Epithelial cell of prostate (primary cell): ENCODE measurements at regions not wholly inside any gene's neighbourhood (a gene's known extent, or its start where the extent isn't known, plus 50 kb on each side); places are given as distances from the start of the nearest gene placed in this dataset.
"Not testable (repeated sequence)": the region's sequence is repeated elsewhere in the genome, so short reads cannot be mapped to it uniquely, and the experiment has no call there.

Experiments used
- DNase-seq: peaks from one replicate; pipeline ENCODE4 v3.0.0-alpha.2; 2011; ENCODE audit warnings: low read depth, low spot score
- H3K27ac ChIP-seq: fragments of 450-650 bp; 2 replicates; pipeline ENCODE4 v1.5.1; 2017; ENCODE audit warnings: mild to moderate bottlenecking

DNA sequence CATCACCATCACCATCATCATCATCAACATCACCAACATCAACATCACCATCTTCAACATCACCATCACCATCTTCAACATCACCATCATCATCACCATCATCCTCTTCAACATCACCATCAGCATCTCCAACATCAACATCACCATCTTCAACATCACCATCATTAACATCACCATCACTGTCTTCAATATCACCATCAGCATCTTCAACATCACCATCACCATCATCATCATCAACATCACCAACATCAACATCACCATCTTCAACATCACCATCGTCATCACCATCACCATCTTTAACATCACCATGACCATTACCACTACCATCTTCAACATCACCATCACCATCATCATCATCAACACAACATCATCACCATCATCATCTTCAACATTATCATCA is 267.2 kb downstream of the SP3 start:
- no peak for DNase-seq
- no peak overlapping the region for H3K27ac ChIP-seq

DNA sequence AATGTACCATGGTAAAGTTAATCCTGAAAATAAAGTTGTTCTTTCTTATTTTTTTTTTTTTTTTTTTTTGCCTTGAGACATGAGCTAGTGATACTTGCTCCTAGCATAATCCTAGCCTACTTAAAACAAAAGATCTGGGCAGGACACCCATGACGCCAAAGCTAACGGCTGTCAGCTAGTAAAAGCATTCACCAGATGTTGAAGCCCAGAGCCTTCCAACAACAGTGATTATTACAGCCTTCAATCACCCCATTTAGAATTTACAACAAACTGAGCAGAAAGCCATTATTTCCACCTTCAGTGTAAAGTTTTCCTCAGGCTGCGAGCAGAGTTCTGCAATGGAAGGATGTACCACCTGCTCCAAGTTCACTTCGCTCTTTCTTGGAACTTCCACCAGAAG is 259.5 kb downstream of the SP3 start:
- no peak overlapping the region for H3K27ac ChIP-seq
- DNase-seq: no peak

DNA sequence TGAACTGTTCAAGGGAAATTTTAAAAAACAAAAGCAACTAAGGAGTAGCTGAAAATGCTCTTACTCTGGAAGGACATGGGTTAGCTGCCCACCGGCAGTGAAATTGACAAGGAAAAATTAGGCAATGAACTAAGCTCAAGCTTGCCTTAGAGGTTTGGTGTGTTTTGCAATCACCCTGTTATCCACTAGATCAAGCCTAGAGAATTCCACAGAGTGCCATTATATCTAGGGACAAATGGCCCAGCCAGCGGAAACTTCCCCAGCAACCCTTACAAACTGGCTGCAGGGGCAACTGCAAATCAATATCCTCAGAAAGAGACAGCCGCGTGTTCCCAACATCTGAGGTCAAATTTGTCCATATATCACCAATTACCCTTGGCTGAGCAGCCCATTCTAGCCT is 258.2 kb downstream of the SP3 start:
- no peak for DNase-seq
- no peak overlapping the region for H3K27ac ChIP-seq

DNA sequence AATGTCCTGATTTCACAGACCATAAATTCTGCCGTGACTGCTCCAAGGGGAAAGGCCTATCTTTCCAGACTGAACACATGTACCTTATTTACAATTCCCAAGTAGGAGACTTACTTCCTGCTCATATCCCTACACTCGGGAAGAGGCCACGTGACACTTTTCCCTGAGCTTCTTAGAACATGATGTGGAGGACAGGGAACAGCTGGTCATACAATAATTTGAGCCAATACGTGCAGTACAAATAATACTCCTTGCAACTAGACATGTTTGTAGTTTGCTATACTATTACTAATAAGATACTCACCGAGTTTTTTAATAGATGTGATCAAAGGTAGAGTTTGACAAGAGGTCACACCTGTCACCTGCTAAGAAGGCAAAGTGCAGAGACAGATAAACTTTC is 256.4 kb downstream of the SP3 start:
- no peak overlapping the region for H3K27ac ChIP-seq
- no peak for DNase-seq

DNA sequence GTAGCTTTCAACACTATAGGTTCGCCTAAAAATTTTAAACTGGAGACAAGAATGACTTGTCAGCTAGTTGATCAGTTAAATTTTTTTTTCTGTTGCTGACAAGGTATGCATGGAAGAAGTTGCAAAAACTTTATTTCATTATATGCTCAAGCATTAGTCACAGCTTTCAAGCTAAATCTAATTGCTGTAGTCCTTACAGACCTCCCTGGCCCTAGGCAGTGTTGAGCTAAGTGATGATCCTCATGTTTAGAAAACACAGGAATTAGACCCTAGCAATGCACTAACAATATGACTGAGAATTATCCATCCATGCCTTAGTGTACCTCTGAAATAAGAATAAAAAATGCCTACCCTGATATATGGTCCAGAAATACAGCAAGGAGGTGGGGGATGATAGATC is 253.4 kb downstream of the SP3 start:
- H3K27ac ChIP-seq: no peak overlapping the region
- DNase-seq: no peak

DNA sequence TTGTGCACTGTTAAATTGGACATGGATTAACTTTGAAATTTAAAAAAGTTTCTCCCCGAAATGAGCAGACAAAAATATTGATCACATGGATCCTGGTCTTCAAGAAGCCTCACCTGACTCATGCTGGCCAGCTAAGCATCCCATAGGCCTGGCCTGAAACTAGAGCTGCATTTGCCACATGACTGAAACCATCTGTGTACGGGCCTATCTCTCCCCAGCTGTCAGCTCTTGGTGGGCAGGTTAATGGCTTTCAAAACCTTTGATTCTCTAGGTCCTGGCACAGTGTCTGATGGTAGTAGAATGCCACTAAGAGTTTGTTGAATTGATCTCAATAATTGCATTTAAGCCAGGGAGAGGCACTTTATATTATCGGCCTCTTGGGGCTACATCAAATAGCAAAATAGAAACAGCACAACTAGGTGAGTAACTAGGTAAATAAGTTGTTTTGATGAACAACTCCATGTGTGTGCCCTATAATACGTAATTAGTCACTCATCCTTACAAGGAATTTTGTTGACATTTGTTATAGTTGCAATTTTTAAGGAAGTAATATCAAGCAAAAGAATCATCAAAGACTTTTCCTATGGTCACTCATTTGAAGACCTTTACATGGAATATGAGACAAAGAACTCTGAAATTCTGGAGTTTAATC is 251.1 kb downstream of the SP3 start:
- H3K27ac ChIP-seq: no peak overlapping the region
- DNase-seq: no peak

DNA sequence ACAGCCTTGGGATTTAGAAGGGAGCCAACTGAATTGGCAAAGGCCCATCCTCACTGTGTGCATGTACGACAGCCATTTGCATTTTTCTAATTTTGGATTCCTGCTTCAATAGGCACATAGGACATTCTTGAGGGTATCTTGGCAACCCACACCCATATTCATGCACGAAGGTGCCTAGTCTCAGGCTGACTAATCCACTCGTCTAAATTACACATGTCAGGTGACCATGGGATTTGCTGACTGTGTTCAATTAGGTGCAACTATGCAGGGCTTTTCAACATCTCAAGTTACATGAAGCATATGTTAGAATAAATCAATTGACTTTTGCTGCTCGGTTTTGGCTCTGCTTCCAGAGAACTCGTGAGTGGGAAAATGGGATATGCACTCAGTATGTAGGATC is 249.7 kb downstream of the SP3 start:
- H3K27ac ChIP-seq: no peak overlapping the region

DNA sequence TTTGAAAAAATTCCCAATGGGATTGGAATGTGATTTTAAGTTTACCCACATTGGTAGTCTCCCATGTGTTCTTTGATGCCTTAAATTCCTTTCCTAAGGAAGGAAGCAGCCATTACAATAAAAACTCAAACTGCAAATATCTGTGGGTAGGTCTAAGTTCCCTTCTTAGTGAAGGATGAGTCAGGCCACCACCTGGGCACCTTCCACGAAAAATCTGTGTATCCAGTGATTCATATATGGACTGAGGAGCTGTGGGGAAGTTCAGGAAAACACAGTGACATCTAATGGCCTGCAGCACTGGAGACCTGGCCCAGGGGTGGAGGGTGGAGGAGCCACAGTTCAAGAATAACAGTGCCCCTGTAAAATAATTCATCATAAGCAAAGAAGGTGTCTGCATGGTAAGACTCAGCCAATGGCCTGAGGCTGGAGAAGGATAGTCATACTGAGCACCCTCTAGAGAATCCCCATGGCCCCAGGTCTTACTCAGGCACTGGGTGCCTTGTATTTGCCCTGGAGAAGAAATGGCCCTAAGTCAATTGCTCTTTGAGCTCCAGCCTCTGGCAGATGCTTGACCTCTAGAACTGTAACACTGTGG is 248.6 kb downstream of the SP3 start:
- H3K27ac ChIP-seq: peak overlapping the region; percentile 24
- peak; percentile 41 for DNase-seq

More for the DNA sequence above, 249.7 kb downstream of the SP3 start:
- peak; percentile 29 for DNase-seq

DNA sequence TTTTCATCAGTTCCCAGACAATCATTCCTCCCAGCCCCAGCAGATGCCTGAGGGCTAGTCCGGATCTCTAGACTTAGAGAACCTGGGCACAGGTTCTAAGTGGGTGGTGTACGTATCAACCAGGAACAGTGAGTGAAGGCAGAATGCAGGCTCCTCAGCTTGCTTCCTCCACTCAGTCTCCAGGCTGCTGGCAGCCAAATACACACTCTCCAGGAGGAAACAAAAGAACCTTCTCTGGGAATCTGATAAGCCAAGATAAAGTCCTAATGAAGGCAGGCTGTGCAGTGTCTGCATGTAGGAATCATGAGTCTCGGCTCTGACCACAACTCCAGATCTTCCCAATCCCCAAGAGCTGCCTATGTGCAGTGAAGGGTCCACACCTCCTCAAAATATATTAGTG is 245.7 kb downstream of the SP3 start:
- no peak for DNase-seq
- no peak overlapping the region for H3K27ac ChIP-seq

DNA sequence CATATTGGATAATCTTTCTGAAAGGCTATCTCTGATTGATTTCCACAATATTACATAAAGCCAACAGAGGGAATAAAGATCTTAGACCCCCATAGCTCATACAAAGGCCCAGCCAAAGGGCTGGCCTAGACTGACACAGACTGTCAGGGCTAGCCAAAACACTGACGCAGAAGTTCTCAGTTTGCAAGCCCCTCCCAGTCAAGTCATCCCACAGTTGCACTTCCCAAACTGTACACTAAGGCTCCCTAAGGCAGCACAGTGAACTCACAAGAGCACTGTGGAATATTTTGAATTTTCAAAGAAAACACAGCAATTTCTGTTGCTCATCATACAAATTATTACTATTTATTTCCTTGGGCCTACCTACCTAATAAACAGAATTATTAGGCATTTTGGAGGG is 244.9 kb downstream of the SP3 start:
- no peak for DNase-seq

DNA sequence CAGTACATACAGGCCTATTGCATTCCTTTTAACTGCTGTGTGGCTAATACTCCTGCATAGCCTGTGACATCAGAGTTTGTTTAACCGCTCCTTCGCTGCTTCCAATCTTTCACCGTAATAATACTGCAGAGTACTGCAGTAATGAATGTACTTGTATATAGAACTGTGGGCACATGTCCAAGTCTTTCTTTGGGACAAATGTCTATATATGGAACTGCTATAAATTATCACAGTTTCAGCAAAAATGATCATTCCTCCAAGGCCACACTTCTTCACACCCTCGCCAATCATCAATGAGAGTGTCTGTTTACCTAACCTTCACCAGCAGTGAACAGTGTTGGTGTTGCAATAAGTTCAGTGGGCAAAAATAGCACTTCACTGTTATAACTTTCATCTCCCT is 230.4 kb downstream of the SP3 start:
- no peak for DNase-seq
- H3K27ac ChIP-seq: no peak overlapping the region

More for the DNA sequence above, 244.9 kb downstream of the SP3 start:
- H3K27ac ChIP-seq: no peak overlapping the region

DNA sequence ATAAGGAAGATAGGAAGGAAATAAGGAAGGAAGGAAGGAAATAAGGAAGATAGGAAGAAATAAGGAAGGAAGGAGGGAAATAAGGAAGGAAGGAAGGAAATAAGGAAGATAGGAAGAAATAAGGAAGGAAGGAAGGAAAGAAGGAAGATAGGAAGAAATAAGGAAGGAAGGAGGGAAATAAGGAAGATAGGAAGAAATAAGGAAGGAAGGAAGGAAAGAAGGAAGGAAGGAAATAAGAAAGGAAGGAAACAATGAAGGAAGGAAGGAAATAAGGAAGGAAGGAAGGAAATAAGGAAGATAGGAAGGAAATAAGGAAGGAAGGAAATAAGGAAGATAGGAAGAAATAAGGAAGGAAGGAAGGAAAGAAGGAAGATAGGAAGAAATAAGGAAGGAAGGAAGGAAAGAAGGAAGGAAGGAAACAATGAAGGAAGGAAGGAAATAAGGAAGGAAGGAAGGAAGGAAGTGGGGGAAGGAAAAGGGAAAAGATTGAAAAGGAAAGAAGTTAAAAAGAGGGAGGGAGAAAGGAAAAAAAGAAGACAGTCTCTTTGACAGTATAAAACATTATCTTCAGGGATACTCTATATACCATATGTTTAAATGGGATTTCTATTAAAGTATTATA is 227.1 kb downstream of the SP3 start:
- DNase-seq, H3K27ac ChIP-seq: not testable (repeated sequence)

DNA sequence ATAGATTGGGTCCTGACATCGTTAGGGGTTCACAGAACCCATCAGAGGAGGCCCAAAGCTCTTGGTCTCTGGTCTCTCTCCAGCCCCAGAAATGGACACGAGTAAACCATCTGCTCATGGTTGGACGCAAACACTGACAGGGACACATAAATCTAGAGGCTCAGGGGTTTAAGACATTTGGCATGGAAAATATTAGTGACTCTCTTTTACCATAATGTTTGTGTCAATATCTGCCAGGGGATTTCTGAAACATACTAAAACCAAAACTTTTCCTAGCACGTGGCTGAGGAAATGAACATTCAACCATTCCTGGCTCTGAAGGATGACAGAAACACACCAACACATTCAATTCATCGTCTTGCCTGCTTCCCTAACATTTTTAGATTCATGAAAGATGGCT is 226.2 kb downstream of the SP3 start:
- DNase-seq: no peak
- H3K27ac ChIP-seq: no peak overlapping the region

DNA sequence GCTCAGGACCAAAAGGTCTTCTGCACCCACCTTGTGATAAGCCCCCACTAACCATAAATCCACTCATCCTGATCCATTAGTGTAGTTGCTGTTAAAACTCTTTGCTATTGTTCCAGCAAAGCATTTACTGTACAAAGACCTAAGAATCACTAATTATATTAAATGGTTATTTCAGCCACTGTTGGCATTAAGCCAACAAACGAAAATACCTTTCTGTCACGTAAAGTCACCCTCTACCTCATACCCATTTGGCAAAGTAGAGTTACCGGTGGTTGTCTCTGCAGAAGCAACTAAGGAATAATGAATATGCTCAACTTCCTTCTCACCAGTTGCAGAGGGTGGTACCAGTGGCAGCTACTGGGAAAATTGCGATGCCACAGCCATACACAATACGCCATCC is 224.5 kb downstream of the SP3 start:
- no peak for DNase-seq
- no peak overlapping the region for H3K27ac ChIP-seq

DNA sequence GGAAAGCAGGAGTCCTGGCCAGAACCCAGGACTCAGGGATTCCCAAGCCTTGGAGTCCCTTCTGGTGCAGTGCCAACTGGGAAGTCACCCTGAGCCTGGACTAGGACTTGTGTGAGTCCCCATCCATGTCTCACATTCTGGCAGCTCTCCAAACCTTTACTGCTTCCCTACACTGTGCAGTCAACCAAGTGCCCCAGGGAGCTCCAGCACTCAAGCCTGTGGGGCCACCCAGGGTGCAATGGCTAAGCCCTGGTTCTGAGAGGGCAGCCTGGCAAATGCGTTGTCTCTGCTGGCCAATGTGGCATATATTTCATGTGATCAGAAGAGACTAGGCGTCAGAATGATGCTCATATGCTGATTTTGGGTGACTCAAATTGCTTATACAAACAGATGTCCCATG is 223.4 kb downstream of the SP3 start:
- DNase-seq: no peak

DNA sequence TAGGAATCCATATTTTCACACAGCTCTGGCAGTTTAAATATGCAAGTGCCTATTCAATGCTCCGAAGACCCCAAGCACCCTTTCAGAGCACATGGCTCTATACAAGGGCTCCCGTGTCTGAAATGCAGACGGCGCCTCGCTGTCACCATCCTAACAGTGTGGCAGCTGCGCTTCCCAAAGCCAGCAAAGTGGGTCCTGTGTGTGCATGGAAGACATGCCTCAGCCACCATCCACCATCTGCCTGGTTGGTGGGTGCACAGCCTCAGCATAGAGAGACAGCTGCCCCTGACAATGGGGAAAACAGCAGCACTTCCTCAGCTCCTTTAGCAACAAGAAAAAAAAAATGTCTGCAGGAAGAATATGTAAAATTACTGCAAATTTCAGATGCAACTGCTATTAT is 218.1 kb downstream of the SP3 start:
- no peak overlapping the region for H3K27ac ChIP-seq
- no peak for DNase-seq

More for the DNA sequence above, 223.4 kb downstream of the SP3 start:
- H3K27ac ChIP-seq: no peak overlapping the region

DNA sequence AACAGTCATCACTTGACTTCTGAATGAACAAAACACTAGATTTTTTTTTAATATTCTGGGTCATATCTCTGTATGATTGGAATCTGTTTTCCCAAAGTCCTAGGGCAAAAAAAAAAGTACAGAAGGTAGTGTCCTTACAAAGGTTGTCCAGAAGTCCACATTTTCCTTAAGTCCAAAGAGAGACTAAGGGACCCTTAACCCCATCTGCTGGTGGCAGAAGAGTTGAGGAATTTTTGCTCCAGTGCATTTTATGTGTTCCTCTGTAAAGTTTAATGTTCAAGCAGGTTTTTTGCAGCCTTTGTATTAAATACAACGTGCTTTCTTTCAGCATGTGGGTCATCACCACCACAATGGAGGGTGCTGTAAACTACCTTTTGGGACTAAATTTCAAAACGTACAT is 215.9 kb downstream of the SP3 start:
- H3K27ac ChIP-seq: no peak overlapping the region
- DNase-seq: no peak

DNA sequence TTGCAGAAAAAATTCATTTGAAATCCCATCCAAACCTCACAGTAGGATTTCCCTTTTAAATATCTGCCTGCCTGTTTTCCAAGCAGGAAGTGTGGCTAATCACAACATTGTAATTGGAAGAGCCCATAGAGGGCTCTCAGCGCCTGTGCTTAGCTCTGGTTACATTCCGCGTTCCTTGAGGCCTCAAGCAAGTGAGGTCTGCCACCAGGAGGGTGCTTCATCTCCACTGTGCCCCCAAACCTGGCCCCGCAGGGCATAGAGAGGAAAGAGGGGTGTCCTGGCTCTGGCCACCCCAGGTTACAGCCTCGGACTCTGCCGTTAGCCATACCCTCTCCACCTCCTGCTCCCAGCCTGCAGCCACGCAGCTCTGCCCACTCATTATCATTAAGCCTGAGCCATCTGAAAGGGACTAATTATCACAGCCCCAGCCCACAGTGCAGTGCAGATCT is 214.8 kb downstream of the SP3 start:
- no peak for DNase-seq
- no peak overlapping the region for H3K27ac ChIP-seq

DNA sequence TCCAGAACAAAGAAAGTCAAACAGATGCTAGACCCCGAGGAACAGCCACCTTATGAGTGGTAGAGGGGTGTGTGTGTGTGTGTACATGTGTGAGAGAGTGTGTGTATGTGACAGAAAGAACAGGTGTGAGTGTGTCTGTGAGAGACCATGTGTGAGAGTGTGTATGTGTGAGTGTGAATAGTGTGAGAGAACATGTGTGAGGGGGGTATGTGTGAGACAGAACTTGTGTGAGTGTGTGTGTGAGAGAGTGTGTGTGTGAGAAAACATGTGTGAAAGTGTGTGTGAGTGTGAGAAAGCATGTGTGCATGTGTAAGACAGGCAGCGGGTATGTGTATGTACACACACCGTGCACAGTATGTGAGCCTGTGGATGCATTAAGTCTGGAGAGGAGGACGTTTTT is 214.3 kb downstream of the SP3 start:
- DNase-seq: no peak
- no peak overlapping the region for H3K27ac ChIP-seq

DNA sequence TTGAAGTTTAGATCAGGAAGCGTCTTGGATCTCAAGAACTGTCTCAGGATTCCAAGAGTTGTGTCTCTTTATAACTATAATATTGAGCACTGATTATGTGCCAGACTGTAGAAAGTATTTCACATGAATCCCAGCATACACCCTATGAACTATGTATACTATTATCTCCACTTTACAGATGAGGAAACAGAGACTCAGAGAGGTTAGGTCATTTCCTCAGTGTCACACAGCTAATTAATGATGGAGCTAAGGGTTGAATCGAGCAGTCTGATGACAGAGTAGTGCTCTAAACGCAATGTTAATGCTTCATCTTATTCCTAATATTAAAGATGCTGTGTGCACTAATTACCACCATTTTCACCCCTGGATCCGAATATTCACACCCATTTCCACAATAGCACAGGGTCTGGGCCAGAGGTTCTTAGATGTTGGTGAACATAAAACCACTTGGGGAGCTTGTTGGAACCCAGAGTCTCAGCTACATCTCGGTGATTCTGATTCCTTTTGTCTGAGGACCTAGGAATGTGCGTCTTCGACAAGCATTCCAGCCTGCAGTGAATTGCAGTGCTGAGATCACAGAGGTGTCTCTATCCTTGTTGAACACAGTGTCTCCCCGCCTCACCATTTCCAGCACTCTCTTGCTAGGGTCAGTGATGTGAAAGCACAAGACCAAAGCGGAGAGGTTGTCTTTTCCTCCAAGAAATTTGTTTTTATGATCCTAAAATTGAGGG is 213.8 kb downstream of the SP3 start:
- DNase-seq: no peak
- no peak overlapping the region for H3K27ac ChIP-seq

DNA sequence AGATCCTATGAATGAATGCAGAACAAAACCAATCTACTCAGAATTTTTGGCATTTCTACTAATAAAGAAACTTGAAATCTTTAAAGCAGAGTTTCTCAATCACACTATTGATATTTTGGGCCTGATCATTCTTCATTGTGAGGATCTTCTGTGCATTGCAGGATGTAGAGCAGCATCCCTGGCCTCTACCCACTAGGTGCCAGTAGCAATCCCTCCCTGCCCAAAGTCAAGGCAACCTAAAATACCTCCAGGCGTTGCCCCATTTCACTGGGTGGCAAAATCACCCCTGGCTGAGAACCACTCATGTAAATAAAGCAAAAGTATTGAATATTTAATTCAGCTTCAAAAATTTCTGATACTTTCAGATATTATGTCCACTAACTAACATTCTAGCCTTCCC is 213.0 kb downstream of the SP3 start:
- DNase-seq: no peak
- H3K27ac ChIP-seq: no peak overlapping the region
